ENCODE measurements at regions not wholly inside any gene's neighbourhood (a gene's known extent, or its start where the extent isn't known, plus 50 kb on each side); places are given as distances from the start of the nearest gene placed in this dataset.

- TF ChIP-seq CTCF (conservative IDR thresholded peaks at IDR 0.05; ENCODE audit: low read length), result no peak
- TF ChIP-seq EZH2phosphoT487 (IDR thresholded peaks at IDR 0.05; ENCODE audit: borderline replicate concordance), result no peak
- no peak overlapping the region for H3K9ac ChIP-seq (ENCODE audit: low read depth, low read length, poor library complexity, severe bottlenecking)
- H3K36me3 ChIP-seq (ENCODE audit: insufficient read depth, low read length), result no peaks in the 10 kb centered on the region
- no peaks in the 10 kb centered on the region; the same call in 1 of the 2 replicates for H3K9me2 ChIP-seq (replicated peaks; ENCODE audit: low read depth, low read length)
- H2AFZ ChIP-seq (ENCODE audit: low read length), result no peak overlapping the region
- H3K4me1 ChIP-seq (ENCODE audit: insufficient read depth, low read length, poor library complexity, severe bottlenecking), result no peaks in the 10 kb centered on the region
- no peaks in the 10 kb centered on the region for H3K79me2 ChIP-seq (ENCODE audit: insufficient read depth, low read length)
- no peaks in the 10 kb centered on the region for H4K20me1 ChIP-seq (ENCODE audit: insufficient read depth, low read length, poor library complexity, severe bottlenecking)
- no peaks in the 10 kb centered on the region for H3K27me3 ChIP-seq (ENCODE audit: insufficient read depth, low read length, poor library complexity, severe bottlenecking)
- H3K9me3 ChIP-seq (ENCODE audit: insufficient read depth, low read depth, low read length), result no peaks in the 10 kb centered on the region
- H3K4me3 ChIP-seq (ENCODE audit: low read length, poor library complexity, severe bottlenecking), result no peak overlapping the region
- no peaks in the 10 kb centered on the region for H3F3A ChIP-seq (ENCODE audit: low read depth)
- H3K4me2 ChIP-seq (ENCODE audit: low read depth, low read length, poor library complexity, severe bottlenecking), result no peak overlapping the region
Observed at GRCh38 chr5:51273021-51273420, 110.2 kb upstream of the ISL1 start.

GRCh38 chr5:51273871-51274270 is 109.4 kb upstream of the ISL1 start:
- no peak overlapping the region for H2AFZ ChIP-seq (ENCODE audit: low read length)
- no peaks in the 10 kb centered on the region for H3K79me2 ChIP-seq (ENCODE audit: insufficient read depth, low read length)
- no peaks in the 10 kb centered on the region for H3K36me3 ChIP-seq (ENCODE audit: insufficient read depth, low read length)
- H3K9ac ChIP-seq (ENCODE audit: low read depth, low read length, poor library complexity, severe bottlenecking), result no peak overlapping the region
- H3K4me2 ChIP-seq (ENCODE audit: low read depth, low read length, poor library complexity, severe bottlenecking), result no peak overlapping the region
- no peaks in the 10 kb centered on the region; the same call in 1 of the 2 replicates for H3K9me2 ChIP-seq (replicated peaks; ENCODE audit: low read depth, low read length)
- TF ChIP-seq EZH2phosphoT487 (IDR thresholded peaks at IDR 0.05; ENCODE audit: borderline replicate concordance) (no peak), CTCF (conservative IDR thresholded peaks at IDR 0.05; ENCODE audit: low read length) (no peak)
- H3K4me1 ChIP-seq (ENCODE audit: insufficient read depth, low read length, poor library complexity, severe bottlenecking), result no peaks in the 10 kb centered on the region
- H3K4me3 ChIP-seq (ENCODE audit: low read length, poor library complexity, severe bottlenecking), result no peak overlapping the region
- H3F3A ChIP-seq (ENCODE audit: low read depth), result no peaks in the 10 kb centered on the region
- H3K27me3 ChIP-seq (ENCODE audit: insufficient read depth, low read length, poor library complexity, severe bottlenecking), result no peaks in the 10 kb centered on the region
- H4K20me1 ChIP-seq (ENCODE audit: insufficient read depth, low read length, poor library complexity, severe bottlenecking), result no peaks in the 10 kb centered on the region
- H3K9me3 ChIP-seq (ENCODE audit: insufficient read depth, low read depth, low read length), result no peaks in the 10 kb centered on the region

- no peaks in the 10 kb centered on the region for H3K79me2 ChIP-seq (ENCODE audit: insufficient read depth, low read length)
Observed at GRCh38 chr5:51275428-51275827, 107.8 kb upstream of the ISL1 start.

More at GRCh38 chr5:51275428-51275827, 107.8 kb upstream of the ISL1 start:
- no peaks in the 10 kb centered on the region; the same call in 1 of the 2 replicates for H3K9me2 ChIP-seq (replicated peaks; ENCODE audit: low read depth, low read length)
- H3K4me3 ChIP-seq (ENCODE audit: low read length, poor library complexity, severe bottlenecking), result no peak overlapping the region
- H3K9me3 ChIP-seq (ENCODE audit: insufficient read depth, low read depth, low read length), result no peaks in the 10 kb centered on the region
- H3K4me2 ChIP-seq (ENCODE audit: low read depth, low read length, poor library complexity, severe bottlenecking), result no peak overlapping the region
- no peaks in the 10 kb centered on the region for H3K4me1 ChIP-seq (ENCODE audit: insufficient read depth, low read length, poor library complexity, severe bottlenecking)
- TF ChIP-seq CTCF (conservative IDR thresholded peaks at IDR 0.05; ENCODE audit: low read length), result no peak
- TF ChIP-seq EZH2phosphoT487 (IDR thresholded peaks at IDR 0.05; ENCODE audit: borderline replicate concordance), result no peak
- no peaks in the 10 kb centered on the region for H3K27me3 ChIP-seq (ENCODE audit: insufficient read depth, low read length, poor library complexity, severe bottlenecking)
- no peaks in the 10 kb centered on the region for H3K36me3 ChIP-seq (ENCODE audit: insufficient read depth, low read length)
- no peaks in the 10 kb centered on the region for H4K20me1 ChIP-seq (ENCODE audit: insufficient read depth, low read length, poor library complexity, severe bottlenecking)
- H2AFZ ChIP-seq (ENCODE audit: low read length), result no peak overlapping the region
- H3K9ac ChIP-seq (ENCODE audit: low read depth, low read length, poor library complexity, severe bottlenecking), result no peak overlapping the region
- no peaks in the 10 kb centered on the region for H3F3A ChIP-seq (ENCODE audit: low read depth)
